Hepatocyte (in vitro differentiated cells): ENCODE measurements at regions not wholly inside any gene's neighbourhood (a gene's known extent, or its start where the extent isn't known, plus 50 kb on each side); places are given as distances from the start of the nearest gene placed in this dataset.
A peak's percentile ranks its signal among the peaks of the same experiment; 100 is the strongest.

Experiments
- DNase-seq: peaks from one replicate; pipeline ENCODE4 v3.0.0-alpha.2; 2016; ENCODE audit warnings: low spot score
- H2AFZ ChIP-seq: fragments of 200-600 bp; sonication (generic); 2 replicates; pipeline ENCODE4 v1.6.0; 2016; ENCODE audit warnings: antibody characterized with exemption, mild to moderate bottlenecking
- H3K27ac ChIP-seq: fragments of 200-600 bp; sonication (generic); 2 replicates; pipeline ENCODE4 v1.5.1; 2016; ENCODE audit warnings: mild to moderate bottlenecking
- H3K27me3 ChIP-seq: fragments of 200-600 bp; sonication (generic); 2 replicates; pipeline ENCODE4 v1.6.1; 2016
- H3K36me3 ChIP-seq: fragments of 200-600 bp; sonication (generic); replicated peaks from 2 replicates; pipeline ENCODE4 v1.5.1; 2016; ENCODE audit warnings: low read depth; ENCODE audit not compliant: insufficient read depth
- H3K4me1 ChIP-seq: fragments of 200-600 bp; sonication (generic); 2 replicates; pipeline ENCODE4 v1.5.1; 2016; ENCODE audit warnings: mild to moderate bottlenecking, moderate library complexity; ENCODE audit not compliant: insufficient read depth
- H3K4me2 ChIP-seq: fragments of 200-600 bp; sonication (generic); 2 replicates; pipeline ENCODE4 v1.6.0; 2016
- H3K4me3 ChIP-seq: fragments of 200-600 bp; sonication (generic); 2 replicates; pipeline ENCODE4 v1.5.1; 2016; ENCODE audit warnings: mild to moderate bottlenecking
- H3K79me2 ChIP-seq: fragments of 200-600 bp; sonication (generic); 2 replicates; pipeline ENCODE4 v1.6.0; 2017; ENCODE audit warnings: mild to moderate bottlenecking
- H3K9me2 ChIP-seq: fragments of 200-600 bp; sonication (generic); replicated peaks from 2 replicates; pipeline ENCODE4 v1.6.0; 2017; ENCODE audit warnings: mild to moderate bottlenecking; ENCODE audit not compliant: insufficient read depth
- H3K9me3 ChIP-seq: fragments of 200-600 bp; sonication (generic); 2 replicates; pipeline ENCODE4 v1.5.1; 2016; ENCODE audit warnings: low read depth, mild to moderate bottlenecking
- H4K20me1 ChIP-seq: fragments of 200-600 bp; sonication (generic); 2 replicates; pipeline ENCODE4 v1.6.0; 2016; ENCODE audit warnings: mild to moderate bottlenecking; ENCODE audit not compliant: insufficient read depth, poor library complexity, severe bottlenecking
- CTCF ChIP-seq: fragments of 200-600 bp; sonication (generic); IDR thresholded peaks from 2 replicates; pipeline ENCODE4 v1.5.1; 2016; ENCODE audit warnings: antibody characterized with exemption, mild to moderate bottlenecking; ENCODE audit not compliant: poor library complexity
- EZH2 ChIP-seq: fragments of 200-600 bp; sonication (generic); IDR thresholded peaks from 2 replicates; pipeline ENCODE4 v1.6.1; 2016; ENCODE audit warnings: antibody characterized with exemption, mild to moderate bottlenecking, borderline replicate concordance
- EZH2phosphoT487 ChIP-seq: fragments of 200-600 bp; sonication (generic); IDR thresholded peaks from one replicate; pipeline ENCODE4 v1.6.1; 2018; ENCODE audit warnings: antibody characterized with exemption, mild to moderate bottlenecking, low read depth, moderate library complexity; ENCODE audit not compliant: unreplicated experiment, severe bottlenecking
- WGBS: methylation state at CpG from one replicate; pipeline ENCODE4 v1.1.6; 2016; ENCODE audit warnings: low lambda C conversion rate; ENCODE audit errors: missing lambda C conversion rate; 5-methylcytosine and 5-hydroxymethylcytosine counted together

DNA sequence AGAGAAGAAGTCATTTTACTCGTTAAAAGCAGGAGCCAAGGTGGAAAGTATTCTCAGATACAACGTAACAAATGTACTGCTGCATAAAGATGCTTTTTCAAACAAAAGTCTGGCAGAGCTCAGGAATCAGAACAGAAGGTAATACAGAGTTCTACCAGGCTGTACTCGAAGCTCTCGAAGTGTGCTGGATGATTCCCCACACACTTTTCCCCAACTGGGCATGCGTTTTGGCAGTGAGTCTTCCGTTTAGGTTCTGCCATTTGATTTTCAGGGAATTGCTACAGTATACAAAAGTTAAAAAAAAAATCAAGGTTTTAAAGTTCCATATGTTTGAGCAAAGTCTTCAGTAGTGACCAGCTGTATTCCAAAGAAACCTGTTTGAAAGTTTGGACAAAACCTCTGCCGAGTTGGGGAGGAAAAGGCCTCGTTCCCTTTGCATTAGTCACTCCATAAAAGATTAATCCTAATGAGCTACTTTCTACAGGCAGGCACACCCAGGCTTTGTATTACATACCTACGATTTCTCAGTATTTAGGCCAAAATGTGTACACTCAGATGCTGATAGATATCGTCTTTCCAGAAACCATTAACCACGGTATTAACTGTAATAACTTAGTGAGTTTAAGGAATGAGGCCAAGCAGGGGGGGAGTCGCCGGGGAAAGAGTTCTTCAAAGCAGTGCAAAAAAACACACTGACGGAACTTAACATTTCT, 477.1 kb downstream of the LMO4 start:
- H3K79me2 ChIP-seq = no peaks in the 10 kb centered on the region
- no peaks in the 10 kb centered on the region for H3K9me3 ChIP-seq
- no peak overlapping the region for H3K4me3 ChIP-seq
- H3K27ac ChIP-seq = peak overlapping the region; percentile 93
- TF ChIP-seq EZH2phosphoT487 = no peak
- no peak for TF ChIP-seq EZH2
- TF ChIP-seq CTCF = no peak
- H3K36me3 ChIP-seq = no peaks in the 10 kb centered on the region
- H4K20me1 ChIP-seq = no peaks in the 10 kb centered on the region
- WGBS = 25% methylated on average over 14 of the region's 14 CpGs
- no peaks in the 10 kb centered on the region for H3K27me3 ChIP-seq
- peak overlapping the region; percentile 11 for H2AFZ ChIP-seq
- H3K4me2 ChIP-seq = peak overlapping the region; percentile 68
- H3K4me1 ChIP-seq = peaks cover 35% of the 10 kb centered on the region
- DNase-seq = peak; percentile 53
- H3K9me2 ChIP-seq = no peaks in the 10 kb centered on the region

DNA sequence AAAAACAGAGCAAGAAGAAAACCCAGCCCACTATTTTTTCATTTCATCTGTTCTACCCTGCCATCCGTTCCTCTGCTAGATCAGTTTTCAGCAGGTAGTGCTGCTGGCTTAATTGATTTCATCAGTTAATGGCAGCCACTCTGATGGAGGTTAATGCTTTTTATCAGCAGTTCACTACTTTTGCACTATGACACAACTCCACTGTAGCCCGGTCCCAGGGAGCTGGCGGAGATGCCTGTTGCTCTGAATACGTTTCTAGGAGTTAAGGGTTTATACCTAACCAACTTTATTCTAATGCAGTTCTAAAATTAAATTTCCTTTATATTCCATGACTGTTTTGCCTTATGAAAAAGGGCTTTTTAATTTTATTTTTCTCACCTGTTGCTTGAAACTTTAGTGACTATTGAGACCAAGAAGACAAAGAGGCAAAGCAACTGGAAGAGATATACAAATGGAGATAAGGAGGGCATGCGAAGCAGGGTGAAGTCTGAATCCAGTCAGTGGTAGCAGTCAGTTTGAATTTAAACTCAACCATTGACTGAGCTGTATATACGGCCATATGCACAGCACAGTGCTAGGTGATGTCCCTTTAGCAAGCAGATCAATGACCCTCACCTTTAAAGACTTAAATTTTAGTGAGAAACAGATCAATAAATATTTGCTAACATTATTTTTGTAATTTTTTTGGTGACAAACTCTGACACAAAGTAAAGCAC, 477.9 kb downstream of the LMO4 start:
- Histone ChIP-seq H3K4me3 (no peak overlapping the region), H3K27ac (peak overlapping the region; percentile 93), H2AFZ (peak overlapping the region; percentile 11), H3K79me2 (no peaks in the 10 kb centered on the region), H4K20me1 (no peaks in the 10 kb centered on the region), H3K27me3 (no peaks in the 10 kb centered on the region), H3K9me2 (no peaks in the 10 kb centered on the region), H3K4me1 (peaks cover 35% of the 10 kb centered on the region), H3K36me3 (no peaks in the 10 kb centered on the region), H3K4me2 (peak overlapping the region; percentile 68), H3K9me3 (no peaks in the 10 kb centered on the region)
- TF ChIP-seq EZH2phosphoT487 (no peak), EZH2 (no peak), CTCF (no peak)
- 42% methylated on average over 6 of the region's 6 CpGs for WGBS
- DNase-seq = peak; percentile 30

GRCh38 chr1:87810166-87810565, 481.5 kb downstream of the LMO4 start:
- Histone ChIP-seq H3K4me2 (no peak overlapping the region), H2AFZ (no peak overlapping the region), H3K9me2 (no peaks in the 10 kb centered on the region), H3K36me3 (no peaks in the 10 kb centered on the region), H3K79me2 (no peaks in the 10 kb centered on the region), H3K4me1 (peaks cover 19% of the 10 kb centered on the region), H4K20me1 (no peaks in the 10 kb centered on the region), H3K27ac (peak overlapping the region; percentile 10), H3K27me3 (no peaks in the 10 kb centered on the region), H3K4me3 (no peak overlapping the region), H3K9me3 (no peaks in the 10 kb centered on the region)
- WGBS = 63% methylated on average over 1 of the region's 1 CpG
- DNase-seq = no peak
- TF ChIP-seq EZH2 (no peak), CTCF (no peak), EZH2phosphoT487 (no peak)
